ENCODE measurements at regions not wholly inside any gene's neighbourhood (a gene's known extent, or its start where the extent isn't known, plus 50 kb on each side); places are given as distances from the start of the nearest gene placed in this dataset.

DNA sequence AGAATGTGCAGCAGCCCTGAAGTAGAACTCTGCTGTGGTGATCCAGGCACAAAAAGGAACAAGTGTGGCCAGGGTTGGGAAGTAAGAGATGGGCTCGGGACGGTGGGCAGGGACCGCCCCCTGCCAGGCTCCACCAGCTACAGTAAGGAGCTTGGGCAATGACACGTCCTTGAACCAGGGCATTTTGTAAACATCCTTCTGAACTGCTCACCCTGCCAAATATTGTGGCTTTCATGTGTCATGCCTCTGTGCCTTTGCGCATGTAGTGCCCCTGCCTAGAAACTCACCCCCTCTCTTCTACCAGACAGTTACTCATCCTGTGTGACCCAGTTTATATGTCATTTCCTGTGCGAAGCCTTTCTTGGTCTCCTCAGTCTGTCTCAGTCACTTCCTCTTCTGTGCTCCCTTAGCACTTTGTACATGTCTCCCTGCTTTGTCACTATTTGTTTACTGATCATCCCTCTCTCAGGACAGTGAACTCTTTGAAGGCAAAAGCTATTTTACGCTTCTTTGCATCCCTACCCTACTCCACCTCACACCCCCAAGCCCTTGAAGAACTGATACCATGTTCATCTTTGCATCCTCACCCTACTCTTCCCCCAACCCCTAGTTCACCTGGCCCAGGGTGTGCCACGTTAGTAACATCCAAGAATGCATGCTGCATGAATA is 108.9 kb upstream of the PLEKHG7 start:
- TF ChIP-seq ZNF274 (IDR thresholded peaks at IDR 0.05; ENCODE audit: low read depth, low read length) (no peak), YY1 (IDR thresholded peaks at IDR 0.05; ENCODE audit: insufficient read depth, insufficient read length) (no peak)
